Stimulated activated memory B cell treated with anti-CD40 and anti-IgM and Interleukin-4, amounts not matched to agents 10 μg/mL and 1 μg/mL and 100 μg/mL, for 72 hours (primary cell): ENCODE measurements at regions not wholly inside any gene's neighbourhood (a gene's known extent, or its start where the extent isn't known, plus 50 kb on each side); places are given as distances from the start of the nearest gene placed in this dataset.

Experiments
- ATAC-seq: fragments of 150-1000 bp; cut with Tn5 transposase; 2 replicates; pipeline ENCODE4 v1.10.0; 2021
- H3K27ac Mint-ChIP-seq: one replicate; pipeline ENCODE4 v1.8.0; 2022; ENCODE audit warnings: mild to moderate bottlenecking, mixed read lengths
- H3K27me3 Mint-ChIP-seq: one replicate; pipeline ENCODE4 v1.8.0; 2022; ENCODE audit warnings: mixed read lengths
- H3K36me3 Mint-ChIP-seq: one replicate; pipeline ENCODE4 v1.8.0; 2022; ENCODE audit warnings: mixed read lengths
- H3K4me1 Mint-ChIP-seq: one replicate; pipeline ENCODE4 v1.8.0; 2022; ENCODE audit warnings: mixed read lengths
- H3K4me3 Mint-ChIP-seq: one replicate; pipeline ENCODE4 v1.8.0; 2022; ENCODE audit warnings: mild to moderate bottlenecking, moderate library complexity, mixed read lengths
- H3K9me3 Mint-ChIP-seq: one replicate; pipeline ENCODE4 v1.8.0; 2022; ENCODE audit warnings: mixed read lengths

DNA sequence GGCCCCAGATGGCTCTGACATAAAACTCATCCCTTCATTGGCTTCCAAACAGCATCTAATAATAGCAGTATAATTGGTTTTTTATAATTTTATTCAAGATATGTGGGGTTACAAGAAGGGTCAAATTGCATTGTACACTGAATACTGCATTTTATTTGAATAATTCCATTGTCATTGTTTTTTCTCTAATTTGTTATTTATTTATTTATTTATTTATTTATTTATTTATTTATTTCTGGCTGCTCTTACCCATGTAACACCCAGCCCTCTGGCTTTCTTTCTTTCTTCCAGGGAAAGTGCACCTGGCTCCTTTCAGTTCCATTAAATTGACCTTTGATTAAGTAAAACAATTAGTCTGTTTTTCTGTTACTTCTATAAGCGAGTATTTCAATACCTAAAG lies 210.1 kb downstream of the CDH9 start:
- Mint-ChIP-seq H3K36me3 (no peaks in the 10 kb centered on the region), H3K27me3 (no peaks in the 10 kb centered on the region), H3K9me3 (peaks cover 13% of the 10 kb centered on the region), H3K4me1 (no peaks in the 10 kb centered on the region), H3K4me3 (no peak overlapping the region), H3K27ac (no peak overlapping the region)
- ATAC-seq = no peak

- no peak overlapping the region for H3K27ac Mint-ChIP-seq
- no peaks in the 10 kb centered on the region for H3K36me3 Mint-ChIP-seq
- H3K4me1 Mint-ChIP-seq = no peaks in the 10 kb centered on the region
- H3K4me3 Mint-ChIP-seq = no peak overlapping the region
- peaks cover 12% of the 10 kb centered on the region for H3K9me3 Mint-ChIP-seq
- H3K27me3 Mint-ChIP-seq = no peaks in the 10 kb centered on the region
- no peak for ATAC-seq
These were observed 225.2 kb downstream of the CDH9 start for GRCh38 chr5:26813235-26813634.

GRCh38 chr5:26812714-26813113 lies 225.7 kb downstream of the CDH9 start:
- Mint-ChIP-seq H3K4me1 (no peaks in the 10 kb centered on the region), H3K27me3 (no peaks in the 10 kb centered on the region), H3K4me3 (no peak overlapping the region), H3K27ac (no peak overlapping the region), H3K36me3 (no peaks in the 10 kb centered on the region), H3K9me3 (peaks cover 12% of the 10 kb centered on the region)
- no peak for ATAC-seq

DNA sequence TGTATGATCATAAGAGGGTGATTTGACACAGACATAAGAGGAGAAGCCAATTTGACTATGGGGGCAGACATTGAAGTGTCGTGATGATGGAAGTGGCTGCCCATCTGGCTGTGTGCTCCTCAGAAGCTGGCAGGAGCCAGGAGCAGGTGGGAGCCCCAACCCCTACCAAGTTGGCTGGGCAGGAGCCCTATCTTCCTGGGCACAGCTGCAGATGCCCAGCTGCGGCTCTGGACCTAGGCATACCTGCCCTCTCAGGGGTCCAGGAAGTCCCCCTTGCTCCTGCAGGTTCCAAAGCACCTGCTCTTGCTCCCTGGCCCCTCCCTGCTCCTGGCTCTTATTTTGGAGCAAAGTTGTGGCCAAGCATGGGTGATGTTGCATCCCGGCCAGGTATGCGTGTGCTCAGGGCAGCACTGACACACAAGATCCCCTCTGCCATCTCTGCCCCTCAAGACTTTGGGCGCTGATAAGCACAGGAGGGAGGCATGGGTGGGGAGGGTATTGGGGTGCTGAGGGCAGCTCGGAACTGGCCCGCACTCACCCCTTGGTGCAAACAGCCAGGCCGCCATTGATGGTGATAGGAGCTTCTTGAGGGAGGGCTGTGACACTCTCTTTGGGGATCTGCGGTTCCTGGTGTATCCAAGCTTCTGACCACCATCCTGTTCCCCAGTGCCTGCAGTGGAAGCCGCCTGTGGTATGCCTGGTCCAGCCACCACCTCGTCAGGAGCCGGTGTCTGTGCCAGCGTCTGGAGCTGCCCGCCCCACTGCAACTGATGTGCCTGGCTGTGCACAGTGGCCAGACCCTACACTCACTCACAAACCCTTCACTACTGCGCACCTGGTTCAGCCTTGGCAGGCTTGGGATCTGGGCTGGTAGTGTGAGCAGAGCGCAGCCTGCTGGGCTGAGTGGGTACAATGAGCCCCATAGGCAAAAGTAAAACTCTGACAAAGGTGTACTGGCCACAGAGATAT lies 230.9 kb downstream of the CDH9 start:
- H3K36me3 Mint-ChIP-seq = no peaks in the 10 kb centered on the region
- peak; percentile 55 for ATAC-seq
- no peaks in the 10 kb centered on the region for H3K27me3 Mint-ChIP-seq
- H3K4me3 Mint-ChIP-seq = no peak overlapping the region
- no peaks in the 10 kb centered on the region for H3K4me1 Mint-ChIP-seq
- H3K27ac Mint-ChIP-seq = no peak overlapping the region
- H3K9me3 Mint-ChIP-seq = peaks cover 11% of the 10 kb centered on the region

GRCh38 chr5:26805076-26805475 lies 233.3 kb downstream of the CDH9 start:
- H3K4me3 Mint-ChIP-seq = no peak overlapping the region
- no peak for ATAC-seq
- H3K9me3 Mint-ChIP-seq = peaks cover 9% of the 10 kb centered on the region
- H3K36me3 Mint-ChIP-seq = no peaks in the 10 kb centered on the region
- no peaks in the 10 kb centered on the region for H3K27me3 Mint-ChIP-seq
- no peak overlapping the region for H3K27ac Mint-ChIP-seq
- H3K4me1 Mint-ChIP-seq = no peaks in the 10 kb centered on the region

DNA sequence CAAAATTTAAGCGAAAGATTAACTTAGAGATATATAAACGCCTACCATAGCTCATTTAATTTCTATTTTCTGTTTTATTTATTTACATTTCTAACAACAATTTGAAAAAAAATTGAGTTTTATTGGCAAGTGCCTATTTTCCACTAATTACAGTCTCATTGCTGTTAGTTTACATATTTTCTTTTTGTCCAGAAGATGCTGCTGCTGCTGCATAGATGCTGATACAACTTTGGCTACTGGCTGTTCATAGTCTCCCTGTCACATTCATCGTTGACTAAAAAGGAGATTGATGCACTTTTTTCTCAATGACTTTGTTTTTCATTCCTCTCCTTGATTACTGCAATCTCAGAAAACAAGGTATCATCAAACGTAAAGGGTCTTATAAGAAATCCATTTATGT lies 235.4 kb downstream of the CDH9 start:
- H3K27me3 Mint-ChIP-seq = no peaks in the 10 kb centered on the region
- H3K27ac Mint-ChIP-seq = no peak overlapping the region
- no peaks in the 10 kb centered on the region for H3K36me3 Mint-ChIP-seq
- ATAC-seq = no peak
- peaks cover 9% of the 10 kb centered on the region for H3K9me3 Mint-ChIP-seq
- H3K4me3 Mint-ChIP-seq = no peak overlapping the region
- no peaks in the 10 kb centered on the region for H3K4me1 Mint-ChIP-seq

DNA sequence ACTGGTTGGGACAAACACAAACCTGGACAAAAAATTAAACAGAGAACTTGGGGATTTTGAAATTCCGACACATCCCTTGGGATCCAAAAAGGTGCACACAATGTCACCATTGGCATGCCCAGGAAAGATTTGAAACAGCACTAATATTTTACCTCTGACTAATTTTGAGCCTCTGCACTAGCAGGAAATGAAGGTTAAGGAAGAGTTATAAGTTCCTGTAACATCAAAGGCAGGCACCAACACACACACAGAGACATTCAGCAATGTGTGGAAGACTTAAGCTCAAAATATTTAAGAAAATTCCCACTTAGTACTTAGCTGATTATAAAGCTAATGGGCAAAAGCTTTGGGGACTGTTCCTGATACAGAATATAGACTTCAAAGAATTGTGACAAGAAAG lies 247.0 kb downstream of the CDH9 start:
- Mint-ChIP-seq H3K4me3 (no peak overlapping the region), H3K9me3 (peaks cover 7% of the 10 kb centered on the region)

DNA sequence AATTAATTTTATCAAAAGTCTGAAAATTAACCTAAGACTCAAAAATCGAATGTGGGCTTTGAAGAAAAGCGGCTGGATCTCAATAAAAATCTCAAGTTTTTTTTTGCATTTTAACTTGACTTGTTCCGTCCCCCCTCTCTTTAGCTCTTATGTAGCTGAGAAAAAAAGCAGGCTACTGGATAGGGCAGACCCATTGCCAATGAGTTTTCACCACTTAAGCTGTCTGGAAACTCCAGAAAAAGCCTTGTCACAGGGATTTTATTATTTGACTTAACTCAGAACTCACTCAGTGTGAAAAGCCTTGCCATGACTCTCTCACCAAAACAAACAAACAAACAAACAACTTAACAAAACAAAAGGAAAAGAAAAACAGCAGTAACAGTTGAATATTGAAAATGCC lies 247.4 kb downstream of the CDH9 start:
- ATAC-seq = no peak
- Mint-ChIP-seq H3K9me3 (peaks cover 7% of the 10 kb centered on the region), H3K36me3 (no peaks in the 10 kb centered on the region), H3K27me3 (no peaks in the 10 kb centered on the region), H3K27ac (no peak overlapping the region), H3K4me3 (no peak overlapping the region), H3K4me1 (no peaks in the 10 kb centered on the region)

More for the DNA sequence above, 247.0 kb downstream of the CDH9 start:
- Mint-ChIP-seq H3K36me3 (no peaks in the 10 kb centered on the region), H3K27me3 (no peaks in the 10 kb centered on the region), H3K27ac (no peak overlapping the region), H3K4me1 (no peaks in the 10 kb centered on the region)
- ATAC-seq = no peak

DNA sequence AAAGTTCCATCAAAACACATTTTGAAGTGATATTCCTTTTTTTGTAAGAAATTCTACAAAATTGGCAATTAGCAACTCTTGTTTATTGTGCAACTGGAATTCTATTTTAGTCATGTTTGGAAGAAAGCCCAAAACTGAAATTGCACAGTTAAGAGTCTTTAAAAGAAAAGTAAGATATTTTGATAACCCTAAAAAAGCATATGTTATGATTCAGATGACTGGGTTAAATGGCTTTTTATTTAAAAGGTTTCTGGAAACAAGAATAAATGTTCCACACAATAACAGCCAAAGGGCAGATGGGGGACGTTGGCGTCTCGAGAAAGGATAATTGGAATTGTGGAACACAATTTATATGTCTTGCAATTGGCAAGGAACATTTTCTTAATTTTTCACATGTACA lies 275.2 kb downstream of the CDH9 start:
- ATAC-seq = no peak
- H3K27ac Mint-ChIP-seq = no peak overlapping the region
- no peak overlapping the region for H3K4me3 Mint-ChIP-seq
- no peaks in the 10 kb centered on the region for H3K36me3 Mint-ChIP-seq
- H3K9me3 Mint-ChIP-seq = peaks cover 8% of the 10 kb centered on the region
- no peaks in the 10 kb centered on the region for H3K4me1 Mint-ChIP-seq
- H3K27me3 Mint-ChIP-seq = no peaks in the 10 kb centered on the region

DNA sequence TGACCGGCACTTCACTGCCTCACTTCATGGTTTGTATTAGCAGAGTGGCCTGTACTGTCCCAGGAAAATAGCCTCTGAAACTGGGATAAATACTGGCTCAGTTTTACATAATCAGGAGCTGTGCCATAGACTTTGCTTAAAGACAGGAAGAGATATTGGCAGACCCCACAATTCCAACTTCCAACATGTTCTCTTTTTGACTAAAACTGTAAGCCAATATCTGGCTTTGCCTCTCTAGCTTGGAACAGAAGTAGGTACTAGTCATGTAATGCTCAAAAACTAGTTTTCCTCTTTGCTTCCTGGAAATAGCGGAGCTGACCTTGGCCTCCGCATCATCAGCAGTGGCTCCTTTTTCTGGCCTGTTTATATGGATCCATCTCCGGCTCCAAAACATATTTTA lies 276.9 kb downstream of the CDH9 start:
- no peaks in the 10 kb centered on the region for H3K36me3 Mint-ChIP-seq
- ATAC-seq = no peak
- H3K27ac Mint-ChIP-seq = no peak overlapping the region
- H3K4me3 Mint-ChIP-seq = no peak overlapping the region
- peaks cover 6% of the 10 kb centered on the region for H3K9me3 Mint-ChIP-seq
- H3K4me1 Mint-ChIP-seq = no peaks in the 10 kb centered on the region
- no peaks in the 10 kb centered on the region for H3K27me3 Mint-ChIP-seq

DNA sequence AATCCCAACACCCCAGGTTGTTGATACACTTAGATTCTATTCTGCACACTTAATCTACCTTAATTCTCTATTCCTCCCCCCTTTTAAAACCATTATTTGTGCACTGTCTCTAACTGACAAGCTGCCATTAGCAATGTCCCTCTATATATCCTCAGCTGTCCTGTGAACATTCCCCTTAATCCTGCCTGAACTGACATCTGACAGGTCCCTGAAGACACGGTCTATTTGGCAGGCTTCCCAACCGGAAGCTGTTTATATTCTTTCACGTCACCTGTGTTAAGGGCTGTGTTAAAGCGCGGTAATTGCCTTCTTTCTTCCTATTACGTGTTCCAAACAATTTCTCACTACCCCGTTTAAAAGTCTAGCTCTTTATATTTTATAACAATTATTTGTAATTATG lies 277.3 kb downstream of the CDH9 start:
- no peaks in the 10 kb centered on the region for H3K4me1 Mint-ChIP-seq
- H3K27me3 Mint-ChIP-seq = no peaks in the 10 kb centered on the region
- ATAC-seq = no peak
- H3K9me3 Mint-ChIP-seq = peaks cover 6% of the 10 kb centered on the region
- no peak overlapping the region for H3K27ac Mint-ChIP-seq
- H3K36me3 Mint-ChIP-seq = no peaks in the 10 kb centered on the region
- H3K4me3 Mint-ChIP-seq = no peak overlapping the region

DNA sequence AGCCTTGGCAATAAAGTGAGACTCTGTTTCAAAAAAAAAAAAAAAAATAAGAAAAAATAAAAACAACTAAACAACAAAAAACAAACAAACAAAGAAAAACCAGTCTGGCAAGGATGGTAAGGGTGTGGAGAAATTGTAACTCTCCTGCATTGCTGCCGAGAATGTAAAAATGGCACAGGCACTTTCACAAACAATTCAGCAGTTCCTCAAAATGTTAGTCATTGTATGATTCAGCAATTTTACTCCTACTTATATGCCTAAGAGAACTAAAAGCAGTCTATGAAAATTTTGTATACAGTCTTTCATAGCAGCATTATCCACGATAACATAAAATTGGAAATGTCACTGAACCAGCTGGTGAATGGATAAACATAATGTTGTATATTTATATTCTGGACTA lies 280.4 kb downstream of the CDH9 start:
- ATAC-seq = no peak
- no peaks in the 10 kb centered on the region for H3K27me3 Mint-ChIP-seq
- H3K36me3 Mint-ChIP-seq = no peaks in the 10 kb centered on the region
- H3K9me3 Mint-ChIP-seq = peaks cover 9% of the 10 kb centered on the region
- H3K27ac Mint-ChIP-seq = no peak overlapping the region
- no peak overlapping the region for H3K4me3 Mint-ChIP-seq
- H3K4me1 Mint-ChIP-seq = no peaks in the 10 kb centered on the region

GRCh38 chr5:26749829-26750228 lies 288.6 kb downstream of the CDH9 start:
- ATAC-seq = no peak
- Mint-ChIP-seq H3K27me3 (no peaks in the 10 kb centered on the region), H3K4me1 (no peaks in the 10 kb centered on the region), H3K9me3 (peaks cover 6% of the 10 kb centered on the region), H3K36me3 (no peaks in the 10 kb centered on the region), H3K4me3 (no peak overlapping the region), H3K27ac (no peak overlapping the region)

- H3K4me3 Mint-ChIP-seq = no peak overlapping the region
- H3K27me3 Mint-ChIP-seq = no peaks in the 10 kb centered on the region
- H3K27ac Mint-ChIP-seq = no peak overlapping the region
- H3K9me3 Mint-ChIP-seq = no peaks in the 10 kb centered on the region
- no peaks in the 10 kb centered on the region for H3K4me1 Mint-ChIP-seq
- no peaks in the 10 kb centered on the region for H3K36me3 Mint-ChIP-seq
- no peak for ATAC-seq
These were observed 298.2 kb downstream of the CDH9 start for GRCh38 chr5:26740182-26740581.

DNA sequence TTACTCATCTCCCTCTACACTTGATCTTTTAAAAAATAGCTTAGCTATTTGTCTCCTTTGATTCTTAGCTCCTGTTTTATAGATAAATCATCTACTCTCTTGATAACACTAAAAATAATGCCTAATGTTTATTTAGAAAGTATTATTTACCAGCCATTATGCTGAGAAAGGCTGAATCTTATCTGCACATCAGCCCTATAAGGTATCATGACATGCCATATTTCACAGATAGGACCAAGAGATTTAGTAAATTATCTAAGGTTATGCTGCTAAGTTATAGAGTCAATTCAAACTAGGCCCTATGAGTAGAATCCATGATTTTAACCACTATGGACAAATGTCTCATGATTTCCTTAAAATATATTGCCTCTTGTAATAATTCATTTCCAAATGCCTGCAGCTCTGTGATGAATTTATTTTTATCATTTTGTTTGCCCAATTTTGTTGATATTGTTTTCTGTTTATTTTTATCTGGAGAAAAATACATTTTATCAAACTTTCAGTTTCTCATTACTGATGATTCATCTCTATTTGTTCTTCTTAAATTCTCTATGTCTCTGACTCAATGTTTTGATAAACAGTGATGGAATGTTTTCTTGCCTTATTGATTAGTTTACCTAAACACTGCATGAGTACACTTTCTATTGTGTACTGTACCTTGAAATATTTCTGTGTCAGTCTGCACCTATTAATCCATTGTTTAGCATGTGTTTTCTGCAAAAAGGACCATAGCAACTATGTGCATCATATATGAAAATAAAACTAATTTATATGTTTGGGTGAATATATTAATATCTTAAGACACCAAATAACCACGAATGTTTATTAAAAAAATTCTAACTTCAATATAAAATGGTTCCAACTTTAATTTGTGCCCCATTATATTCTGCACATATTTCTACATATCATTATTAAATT lies 300.8 kb downstream of the CDH9 start:
- Mint-ChIP-seq H3K36me3 (no peaks in the 10 kb centered on the region), H3K27me3 (no peaks in the 10 kb centered on the region), H3K4me3 (no peak overlapping the region), H3K9me3 (no peaks in the 10 kb centered on the region), H3K4me1 (no peaks in the 10 kb centered on the region), H3K27ac (no peak overlapping the region)
- no peak for ATAC-seq
